Activated naive CD4-positive, alpha-beta T cell treated with anti-CD3 and anti-CD28 coated beads, Interleukin-2, amount 50 U/mL, for 16 hours (primary cell): ENCODE measurements at regions not wholly inside any gene's neighbourhood (a gene's known extent, or its start where the extent isn't known, plus 50 kb on each side); places are given as distances from the start of the nearest gene placed in this dataset.

ENCODE experiments used
- DNase-seq: peaks from one replicate; pipeline ENCODE4 v3.0.0-alpha.2; 2020

- DNase-seq = no peak
Measured at GRCh38 chr11:23490557-23491235, 630.4 kb upstream of the CCDC179 start.

GRCh38 chr11:23494981-23495380 lies 634.7 kb upstream of the CCDC179 start:
- no peak for DNase-seq

- DNase-seq = no peak
Measured at GRCh38 chr11:23496340-23496739, 636.1 kb upstream of the CCDC179 start.

- no peak for DNase-seq
Measured at GRCh38 chr11:23497040-23497439, 636.8 kb upstream of the CCDC179 start.

- no peak for DNase-seq
Measured at GRCh38 chr11:23502389-23502788, 642.1 kb upstream of the CCDC179 start.

GRCh38 chr11:23502826-23503225 lies 642.6 kb upstream of the CCDC179 start:
- no peak for DNase-seq

GRCh38 chr11:23509023-23509422 lies 648.7 kb upstream of the CCDC179 start:
- no peak for DNase-seq

- no peak for DNase-seq
Measured at GRCh38 chr11:23509821-23510220, 649.5 kb upstream of the CCDC179 start.

- DNase-seq = no peak
Measured at GRCh38 chr11:23519194-23519593, 658.9 kb upstream of the CCDC179 start.

GRCh38 chr11:23520226-23520960 lies 660.1 kb upstream of the CCDC179 start:
- DNase-seq = no peak

- DNase-seq = no peak
Measured at GRCh38 chr11:23536907-23537306, 676.6 kb upstream of the CCDC179 start.

- no peak for DNase-seq
Measured at GRCh38 chr11:23539556-23539955, 679.3 kb upstream of the CCDC179 start.

GRCh38 chr11:23540101-23540561 lies 679.9 kb upstream of the CCDC179 start:
- no peak for DNase-seq

- DNase-seq = no peak
Measured at GRCh38 chr11:23542189-23542588, 681.9 kb upstream of the CCDC179 start.

- no peak for DNase-seq
Measured at GRCh38 chr11:23542816-23543215, 682.5 kb upstream of the CCDC179 start.

- no peak for DNase-seq
Measured at GRCh38 chr11:23543651-23544222, 683.5 kb upstream of the CCDC179 start.

- no peak for DNase-seq
Measured at GRCh38 chr11:23551706-23552105, 691.4 kb upstream of the CCDC179 start.

GRCh38 chr11:23554002-23554401 lies 693.7 kb upstream of the CCDC179 start:
- no peak for DNase-seq

GRCh38 chr11:23555085-23555484 lies 694.8 kb upstream of the CCDC179 start:
- no peak for DNase-seq

- no peak for DNase-seq
Measured at GRCh38 chr11:23556163-23556750, 696.0 kb upstream of the CCDC179 start.

- DNase-seq = no peak
Measured at GRCh38 chr11:23563591-23563990, 703.3 kb upstream of the CCDC179 start.

- no peak for DNase-seq
Measured at GRCh38 chr11:23564370-23564769, 704.1 kb upstream of the CCDC179 start.

- no peak for DNase-seq
Measured at GRCh38 chr11:23569134-23569533, 708.9 kb upstream of the CCDC179 start.

GRCh38 chr11:23569547-23569946 lies 709.3 kb upstream of the CCDC179 start:
- DNase-seq = no peak
